Liver (tissue), 3 donors: ENCODE measurements at regions not wholly inside any gene's neighbourhood (a gene's known extent, or its start where the extent isn't known, plus 50 kb on each side); places are given as distances from the start of the nearest gene placed in this dataset.

Experiments
- EGR1 ChIP-seq, 2 donors: IDR thresholded peaks; 2 replicates each; pipeline ENCODE4 v1.6.1; 2016 to 2018; ENCODE audit warnings: antibody characterized with exemption in 2 of 2, low read depth in 2 of 2
- FOXA1 ChIP-seq: IDR thresholded peaks from 2 replicates; pipeline ENCODE4 v1.6.1; 2016; ENCODE audit warnings: antibody characterized with exemption
- GABPA ChIP-seq, 2 donors: IDR thresholded peaks in 1 of 2; conservative IDR thresholded peaks in 1 of 2; 2 replicates each; pipeline ENCODE4 v1.6.1; 2016; ENCODE audit warnings: antibody characterized with exemption in 2 of 2, mild to moderate bottlenecking in 1 of 2, moderate library complexity in 1 of 2
- JUND ChIP-seq, 2 donors: IDR thresholded peaks; 2 replicates each; pipeline ENCODE4 v1.6.1; 2016; ENCODE audit warnings: antibody characterized with exemption in 2 of 2
- RAD21 ChIP-seq, 2 donors: IDR thresholded peaks; 2 replicates each; pipeline ENCODE4 v1.6.1; 2016; ENCODE audit warnings: antibody characterized with exemption in 2 of 2, mild to moderate bottlenecking in 2 of 2
- YY1 ChIP-seq: IDR thresholded peaks from 2 replicates; pipeline ENCODE4 v1.6.1; 2016; ENCODE audit warnings: antibody characterized with exemption, mild to moderate bottlenecking
- TF ChIP-seq, protein P1 (sequence below): fragments of 150-350 bp; IDR thresholded peaks from 2 replicates; pipeline ENCODE4 v1.5.1; 2017; ENCODE audit warnings: improper control_type of control experiment, low read depth, low read length; ENCODE audit not compliant: missing input control
- TF ChIP-seq, protein P2 (sequence below): IDR thresholded peaks from 2 replicates; pipeline ENCODE4 v1.6.1; 2016; ENCODE audit warnings: antibody characterized with exemption, mild to moderate bottlenecking
- TF ChIP-seq, protein P3 (sequence below): IDR thresholded peaks from 2 replicates; pipeline ENCODE4 v1.6.1; 2016; ENCODE audit warnings: antibody characterized with exemption
- TF ChIP-seq, protein P4 (sequence below): IDR thresholded peaks from 2 replicates; pipeline ENCODE4 v1.6.1; 2016; ENCODE audit warnings: antibody characterized with exemption
- TF ChIP-seq, protein P5 (sequence below): IDR thresholded peaks from 2 replicates; pipeline ENCODE4 v1.6.1; 2016; ENCODE audit warnings: antibody characterized with exemption
- donor health status: healthy.
- donor health status: healthy.

DNA sequence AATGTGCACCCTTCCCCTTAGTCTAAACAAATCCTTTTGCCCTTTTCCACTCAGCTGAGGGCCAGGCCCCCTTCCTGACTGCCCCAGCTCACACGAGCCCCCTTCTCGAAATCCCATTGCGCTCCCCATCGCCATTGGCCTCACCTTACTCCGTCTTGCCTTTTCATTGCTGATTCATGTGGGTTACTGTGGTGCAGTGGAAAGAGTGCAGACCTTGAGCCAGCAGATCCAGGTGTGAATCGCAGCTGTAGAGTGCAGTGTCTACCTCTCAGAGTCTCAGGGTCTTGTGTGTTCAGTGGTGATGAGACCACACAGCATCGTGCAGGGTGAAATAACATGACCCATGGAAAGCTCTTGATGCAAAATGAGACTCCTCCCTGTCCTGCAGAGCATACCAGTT is 132.4 kb upstream of the APCDD1 start:
- TF ChIP-seq, protein P1, sequence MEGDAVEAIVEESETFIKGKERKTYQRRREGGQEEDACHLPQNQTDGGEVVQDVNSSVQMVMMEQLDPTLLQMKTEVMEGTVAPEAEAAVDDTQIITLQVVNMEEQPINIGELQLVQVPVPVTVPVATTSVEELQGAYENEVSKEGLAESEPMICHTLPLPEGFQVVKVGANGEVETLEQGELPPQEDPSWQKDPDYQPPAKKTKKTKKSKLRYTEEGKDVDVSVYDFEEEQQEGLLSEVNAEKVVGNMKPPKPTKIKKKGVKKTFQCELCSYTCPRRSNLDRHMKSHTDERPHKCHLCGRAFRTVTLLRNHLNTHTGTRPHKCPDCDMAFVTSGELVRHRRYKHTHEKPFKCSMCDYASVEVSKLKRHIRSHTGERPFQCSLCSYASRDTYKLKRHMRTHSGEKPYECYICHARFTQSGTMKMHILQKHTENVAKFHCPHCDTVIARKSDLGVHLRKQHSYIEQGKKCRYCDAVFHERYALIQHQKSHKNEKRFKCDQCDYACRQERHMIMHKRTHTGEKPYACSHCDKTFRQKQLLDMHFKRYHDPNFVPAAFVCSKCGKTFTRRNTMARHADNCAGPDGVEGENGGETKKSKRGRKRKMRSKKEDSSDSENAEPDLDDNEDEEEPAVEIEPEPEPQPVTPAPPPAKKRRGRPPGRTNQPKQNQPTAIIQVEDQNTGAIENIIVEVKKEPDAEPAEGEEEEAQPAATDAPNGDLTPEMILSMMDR: no peak
- TF ChIP-seq GABPA (IDR thresholded peaks at IDR 0.05 in 1 of 2, conservative IDR thresholded peaks at IDR 0.05 in 1 of 2): no peak
- no peak for TF ChIP-seq YY1
- no peak for TF ChIP-seq EGR1 (IDR thresholded peaks at IDR 0.05; ENCODE audit: low read depth in 2 of 2)
- TF ChIP-seq, protein P2, sequence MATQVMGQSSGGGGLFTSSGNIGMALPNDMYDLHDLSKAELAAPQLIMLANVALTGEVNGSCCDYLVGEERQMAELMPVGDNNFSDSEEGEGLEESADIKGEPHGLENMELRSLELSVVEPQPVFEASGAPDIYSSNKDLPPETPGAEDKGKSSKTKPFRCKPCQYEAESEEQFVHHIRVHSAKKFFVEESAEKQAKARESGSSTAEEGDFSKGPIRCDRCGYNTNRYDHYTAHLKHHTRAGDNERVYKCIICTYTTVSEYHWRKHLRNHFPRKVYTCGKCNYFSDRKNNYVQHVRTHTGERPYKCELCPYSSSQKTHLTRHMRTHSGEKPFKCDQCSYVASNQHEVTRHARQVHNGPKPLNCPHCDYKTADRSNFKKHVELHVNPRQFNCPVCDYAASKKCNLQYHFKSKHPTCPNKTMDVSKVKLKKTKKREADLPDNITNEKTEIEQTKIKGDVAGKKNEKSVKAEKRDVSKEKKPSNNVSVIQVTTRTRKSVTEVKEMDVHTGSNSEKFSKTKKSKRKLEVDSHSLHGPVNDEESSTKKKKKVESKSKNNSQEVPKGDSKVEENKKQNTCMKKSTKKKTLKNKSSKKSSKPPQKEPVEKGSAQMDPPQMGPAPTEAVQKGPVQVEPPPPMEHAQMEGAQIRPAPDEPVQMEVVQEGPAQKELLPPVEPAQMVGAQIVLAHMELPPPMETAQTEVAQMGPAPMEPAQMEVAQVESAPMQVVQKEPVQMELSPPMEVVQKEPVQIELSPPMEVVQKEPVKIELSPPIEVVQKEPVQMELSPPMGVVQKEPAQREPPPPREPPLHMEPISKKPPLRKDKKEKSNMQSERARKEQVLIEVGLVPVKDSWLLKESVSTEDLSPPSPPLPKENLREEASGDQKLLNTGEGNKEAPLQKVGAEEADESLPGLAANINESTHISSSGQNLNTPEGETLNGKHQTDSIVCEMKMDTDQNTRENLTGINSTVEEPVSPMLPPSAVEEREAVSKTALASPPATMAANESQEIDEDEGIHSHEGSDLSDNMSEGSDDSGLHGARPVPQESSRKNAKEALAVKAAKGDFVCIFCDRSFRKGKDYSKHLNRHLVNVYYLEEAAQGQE: no peak
- TF ChIP-seq FOXA1: no peak
- TF ChIP-seq, protein P3, sequence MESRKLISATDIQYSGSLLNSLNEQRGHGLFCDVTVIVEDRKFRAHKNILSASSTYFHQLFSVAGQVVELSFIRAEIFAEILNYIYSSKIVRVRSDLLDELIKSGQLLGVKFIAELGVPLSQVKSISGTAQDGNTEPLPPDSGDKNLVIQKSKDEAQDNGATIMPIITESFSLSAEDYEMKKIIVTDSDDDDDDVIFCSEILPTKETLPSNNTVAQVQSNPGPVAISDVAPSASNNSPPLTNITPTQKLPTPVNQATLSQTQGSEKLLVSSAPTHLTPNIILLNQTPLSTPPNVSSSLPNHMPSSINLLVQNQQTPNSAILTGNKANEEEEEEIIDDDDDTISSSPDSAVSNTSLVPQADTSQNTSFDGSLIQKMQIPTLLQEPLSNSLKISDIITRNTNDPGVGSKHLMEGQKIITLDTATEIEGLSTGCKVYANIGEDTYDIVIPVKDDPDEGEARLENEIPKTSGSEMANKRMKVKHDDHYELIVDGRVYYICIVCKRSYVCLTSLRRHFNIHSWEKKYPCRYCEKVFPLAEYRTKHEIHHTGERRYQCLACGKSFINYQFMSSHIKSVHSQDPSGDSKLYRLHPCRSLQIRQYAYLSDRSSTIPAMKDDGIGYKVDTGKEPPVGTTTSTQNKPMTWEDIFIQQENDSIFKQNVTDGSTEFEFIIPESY: no peak
- TF ChIP-seq JUND (IDR thresholded peaks at IDR 0.05): no peak
- no peak for TF ChIP-seq RAD21 (IDR thresholded peaks at IDR 0.05)
- TF ChIP-seq, protein P4, sequence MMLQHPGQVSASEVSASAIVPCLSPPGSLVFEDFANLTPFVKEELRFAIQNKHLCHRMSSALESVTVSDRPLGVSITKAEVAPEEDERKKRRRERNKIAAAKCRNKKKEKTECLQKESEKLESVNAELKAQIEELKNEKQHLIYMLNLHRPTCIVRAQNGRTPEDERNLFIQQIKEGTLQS: no peak
- TF ChIP-seq, protein P5, sequence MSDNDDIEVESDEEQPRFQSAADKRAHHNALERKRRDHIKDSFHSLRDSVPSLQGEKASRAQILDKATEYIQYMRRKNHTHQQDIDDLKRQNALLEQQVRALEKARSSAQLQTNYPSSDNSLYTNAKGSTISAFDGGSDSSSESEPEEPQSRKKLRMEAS: no peak
